Chondrocyte (in vitro differentiated cells): ENCODE measurements at regions not wholly inside any gene's neighbourhood (a gene's known extent, or its start where the extent isn't known, plus 50 kb on each side); places are given as distances from the start of the nearest gene placed in this dataset.
A peak's percentile ranks its signal among the peaks of the same experiment; 100 is the strongest.

Experiments
- DNase-seq: peaks from one replicate; pipeline ENCODE4 v3.0.0; 2021; ENCODE audit warnings: mixed read lengths, low spot score
- H3K27ac Mint-ChIP-seq: one replicate; pipeline ENCODE4 v1.8.0; 2021; ENCODE audit warnings: mild to moderate bottlenecking, moderate library complexity, mixed read lengths; ENCODE audit not compliant: unreplicated experiment
- H3K27me3 Mint-ChIP-seq: 2 replicates; pipeline ENCODE4 v1.8.0; 2021; ENCODE audit warnings: low read depth, mixed read lengths
- H3K36me3 Mint-ChIP-seq: 2 replicates; pipeline ENCODE4 v1.8.0; 2021; ENCODE audit warnings: low read depth, mixed read lengths
- H3K4me1 Mint-ChIP-seq: 2 replicates; pipeline ENCODE4 v1.8.0; 2021; ENCODE audit warnings: low read depth, mild to moderate bottlenecking, mixed read lengths
- H3K4me3 Mint-ChIP-seq: one replicate; pipeline ENCODE4 v1.8.0; 2021; ENCODE audit warnings: mild to moderate bottlenecking, moderate library complexity, mixed read lengths; ENCODE audit not compliant: unreplicated experiment
- H3K9me3 Mint-ChIP-seq: 2 replicates; pipeline ENCODE4 v1.8.0; 2021; ENCODE audit warnings: low read depth, mixed read lengths
- CTCF ChIP-seq: fragments of 200-600 bp; sonication (generic); IDR thresholded peaks from 2 replicates; pipeline ENCODE4 v1.5.0; 2021; ENCODE audit warnings: antibody characterized with exemption, mild to moderate bottlenecking, moderate library complexity

GRCh38 chr17:72404872-72405271, 284.1 kb downstream of the SOX9 start:
- Mint-ChIP-seq H3K27me3 (no peaks in the 10 kb centered on the region), H3K9me3 (no peaks in the 10 kb centered on the region), H3K4me3 (no peak overlapping the region), H3K36me3 (peaks cover 7% of the 10 kb centered on the region), H3K4me1 (peaks cover 44% of the 10 kb centered on the region), H3K27ac (peak overlapping the region; percentile 29)
- DNase-seq, result no peak
- TF ChIP-seq CTCF, result no peak

GRCh38 chr17:72405662-72406230, 284.9 kb downstream of the SOX9 start:
- no peak for TF ChIP-seq CTCF
- H3K36me3 Mint-ChIP-seq, result peaks cover 7% of the 10 kb centered on the region
- no peak overlapping the region for H3K4me3 Mint-ChIP-seq
- H3K4me1 Mint-ChIP-seq, result peaks cover 44% of the 10 kb centered on the region
- H3K27me3 Mint-ChIP-seq, result no peaks in the 10 kb centered on the region
- no peak for DNase-seq
- H3K27ac Mint-ChIP-seq, result peak overlapping the region; percentile 29
- no peaks in the 10 kb centered on the region for H3K9me3 Mint-ChIP-seq

GRCh38 chr17:72406498-72406897, 285.7 kb downstream of the SOX9 start:
- DNase-seq, result no peak
- H3K27ac Mint-ChIP-seq, result no peak overlapping the region
- peaks cover 7% of the 10 kb centered on the region for H3K36me3 Mint-ChIP-seq
- TF ChIP-seq CTCF, result no peak
- no peaks in the 10 kb centered on the region for H3K27me3 Mint-ChIP-seq
- H3K9me3 Mint-ChIP-seq, result no peaks in the 10 kb centered on the region
- peaks cover 51% of the 10 kb centered on the region for H3K4me1 Mint-ChIP-seq
- no peak overlapping the region for H3K4me3 Mint-ChIP-seq

- DNase-seq, result no peak
- Mint-ChIP-seq H3K4me1 (peaks cover 51% of the 10 kb centered on the region), H3K36me3 (peaks cover 4% of the 10 kb centered on the region), H3K4me3 (no peak overlapping the region), H3K9me3 (no peaks in the 10 kb centered on the region), H3K27me3 (no peaks in the 10 kb centered on the region), H3K27ac (peak overlapping the region; percentile 67)
- TF ChIP-seq CTCF, result no peak
Measured at GRCh38 chr17:72407336-72407909, 286.6 kb downstream of the SOX9 start.

- H3K27me3 Mint-ChIP-seq, result no peaks in the 10 kb centered on the region
- H3K4me1 Mint-ChIP-seq, result peaks cover 51% of the 10 kb centered on the region
- H3K9me3 Mint-ChIP-seq, result no peaks in the 10 kb centered on the region
- H3K27ac Mint-ChIP-seq, result peak overlapping the region; percentile 67
- no peak for DNase-seq
- H3K36me3 Mint-ChIP-seq, result peaks cover 6% of the 10 kb centered on the region
- TF ChIP-seq CTCF, result no peak
- no peak overlapping the region for H3K4me3 Mint-ChIP-seq
Measured at GRCh38 chr17:72407931-72408330, 287.1 kb downstream of the SOX9 start.
